Adrenal gland (tissue), 9 donors: ENCODE measurements at regions not wholly inside any gene's neighbourhood (a gene's known extent, or its start where the extent isn't known, plus 50 kb on each side); places are given as distances from the start of the nearest gene placed in this dataset.

Experiments used
- DNase-seq, 7 donors: peaks; one replicate each; pipeline ENCODE4 v3.0.0-alpha.2; 2019 to 2020
- H3K27ac ChIP-seq, 5 donors: fragments of 200-600 bp; sonication (generic) in 4 of 5; 1 replicate in 3 of 5; 2 replicates in 2 of 5; pipeline versions ENCODE4 v1.5.1 to v1.8.0; 2016 to 2020; ENCODE audit warnings: mild to moderate bottlenecking in 1 of 5
- H3K27me3 ChIP-seq: fragments of 200-600 bp; 2 replicates; pipeline ENCODE4 v1.8.0; 2021
- H3K36me3 ChIP-seq, 2 donors: fragments of 200-600 bp; replicated peaks in 1 of 2; 1 replicate in 1 of 2; 2 replicates in 1 of 2; pipeline versions ENCODE4 v1.5.1 to v1.8.0; 2018 to 2022
- H3K4me1 ChIP-seq, 2 donors: fragments of 200-600 bp; replicated peaks in 1 of 2; 1 replicate in 1 of 2; 2 replicates in 1 of 2; pipeline versions ENCODE4 v1.5.1 to v1.8.0; 2018 to 2021
- H3K4me3 ChIP-seq, 4 donors: fragments of 200-600 bp; sonication (generic) in 3 of 4; one replicate each; pipeline ENCODE4 v1.5.1; 2016 to 2018
- H3K9me3 ChIP-seq, 3 donors: fragments of 200-600 bp; sonication (generic) in 1 of 3; replicated peaks in 1 of 3; 1 replicate in 2 of 3; 2 replicates in 1 of 3; pipeline versions ENCODE4 v1.5.1 to v1.8.0; 2016 to 2021
- POLR2A ChIP-seq, 2 donors: fragments of 450-650 bp; IDR thresholded peaks; one replicate each; pipeline ENCODE4 v1.6.1; 2017; ENCODE audit warnings: antibody characterized with exemption in 2 of 2, mild to moderate bottlenecking in 2 of 2, moderate library complexity in 1 of 2
- WGBS, 4 donors: extraction: QIAGEN DNeasy Blood & Tissue Kit in 2 of 4; methylation state at CpG; one replicate each; pipeline versions ENCODE4 v1.1.5 to v1.1.7; 2013 to 2017; 5-methylcytosine and 5-hydroxymethylcytosine counted together
- intact Hi-C, 2 donors: fragments of 100-400 bp; cut with DNase I; formaldehyde crosslinking; loops; one replicate each; pipeline versions ENCODE4 v1.14.1 to v1.15.0; 2022 to 2023
- TF ChIP-seq, protein P1 (sequence below), 6 experiments: fragments of 450-650 bp in 4 of 6; fragments of 200-600 bp in 2 of 6; sonication (generic) in 1 of 6; IDR thresholded peaks; 1 replicate in 5 of 6; 2 replicates in 1 of 6; pipeline versions ENCODE4 v1.5.1 to v1.8.0; 2016 to 2021; ENCODE audit warnings: antibody characterized with exemption in 6 of 6, mild to moderate bottlenecking in 2 of 6, moderate library complexity in 1 of 6
- donor health status: healthy with polysubstance abuse.
- donor health status: Bipolar disorder and iron deficiency.
- donor health status: DM: yes; HTN: yes; CAD: no.
- donor health status: DM: no; HTN: no; CAD: no.
- donor health status: DM: no; HTN: no; CAD: no.

DNA sequence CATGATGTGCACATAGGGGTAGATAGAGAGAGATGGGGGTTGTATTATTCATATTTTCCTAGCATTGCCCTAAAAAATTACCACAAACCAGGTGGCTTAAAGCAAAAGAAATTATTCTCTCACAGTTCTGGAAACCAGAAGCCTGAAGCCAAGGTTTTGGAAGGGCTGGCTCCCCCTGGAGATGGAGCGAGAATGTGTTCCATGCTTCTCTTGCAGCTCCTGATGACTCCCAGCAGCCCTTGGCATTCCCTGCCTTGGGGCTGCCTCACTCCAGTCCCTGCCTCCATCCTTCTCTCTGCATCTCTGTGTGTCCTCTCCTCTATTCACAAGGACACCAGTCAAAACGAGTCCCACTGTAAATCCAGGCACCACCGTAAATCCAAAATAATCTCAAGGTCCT lies 91.5 kb upstream of the FAM174B start:
- Histone ChIP-seq H3K27ac (no peak overlapping the region), H3K36me3 (no peaks in the 10 kb centered on the region), H3K27me3 (no peaks in the 10 kb centered on the region), H3K9me3 (no peaks in the 10 kb centered on the region), H3K4me1 (no peaks in the 10 kb centered on the region), H3K4me3 (no peak overlapping the region)
- WGBS, 4 donors, result 77 to 87% (median 85%) methylated on average over 3 of the region's 3 CpGs
- TF ChIP-seq, protein P1, sequence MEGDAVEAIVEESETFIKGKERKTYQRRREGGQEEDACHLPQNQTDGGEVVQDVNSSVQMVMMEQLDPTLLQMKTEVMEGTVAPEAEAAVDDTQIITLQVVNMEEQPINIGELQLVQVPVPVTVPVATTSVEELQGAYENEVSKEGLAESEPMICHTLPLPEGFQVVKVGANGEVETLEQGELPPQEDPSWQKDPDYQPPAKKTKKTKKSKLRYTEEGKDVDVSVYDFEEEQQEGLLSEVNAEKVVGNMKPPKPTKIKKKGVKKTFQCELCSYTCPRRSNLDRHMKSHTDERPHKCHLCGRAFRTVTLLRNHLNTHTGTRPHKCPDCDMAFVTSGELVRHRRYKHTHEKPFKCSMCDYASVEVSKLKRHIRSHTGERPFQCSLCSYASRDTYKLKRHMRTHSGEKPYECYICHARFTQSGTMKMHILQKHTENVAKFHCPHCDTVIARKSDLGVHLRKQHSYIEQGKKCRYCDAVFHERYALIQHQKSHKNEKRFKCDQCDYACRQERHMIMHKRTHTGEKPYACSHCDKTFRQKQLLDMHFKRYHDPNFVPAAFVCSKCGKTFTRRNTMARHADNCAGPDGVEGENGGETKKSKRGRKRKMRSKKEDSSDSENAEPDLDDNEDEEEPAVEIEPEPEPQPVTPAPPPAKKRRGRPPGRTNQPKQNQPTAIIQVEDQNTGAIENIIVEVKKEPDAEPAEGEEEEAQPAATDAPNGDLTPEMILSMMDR (IDR thresholded peaks at IDR 0.05), result no peak
- TF ChIP-seq POLR2A (IDR thresholded peaks at IDR 0.05), result no peak
- intact Hi-C loops, result no loop called here
- DNase-seq, result no peak

DNA sequence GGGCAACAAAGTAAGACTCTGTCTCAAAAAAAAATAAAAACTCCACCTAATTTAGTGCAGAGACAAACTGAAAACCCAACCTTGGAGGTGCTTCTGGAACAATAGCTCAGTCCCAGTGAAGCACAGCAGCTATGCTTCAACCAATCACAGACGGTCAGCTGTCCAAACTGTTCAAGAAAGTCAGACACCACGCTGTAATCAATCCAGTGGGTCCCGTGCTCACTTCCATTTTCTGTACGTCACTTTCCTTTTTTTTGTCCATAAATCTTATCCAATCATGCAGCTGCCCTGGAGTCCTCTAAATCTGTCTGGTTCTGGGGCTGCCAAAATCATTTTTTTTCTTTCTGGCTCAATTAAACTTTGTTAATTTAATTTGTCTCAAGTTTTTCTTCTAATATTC lies 93.6 kb upstream of the FAM174B start:
- TF ChIP-seq, protein P1 (IDR thresholded peaks at IDR 0.05), result no peak
- no peak for TF ChIP-seq POLR2A (IDR thresholded peaks at IDR 0.05)
- no peaks in the 10 kb centered on the region for H3K27me3 ChIP-seq
- H3K9me3 ChIP-seq, result no peaks in the 10 kb centered on the region
- WGBS, 4 donors, result 59 to 79% (median 66%) methylated on average over 4 of the region's 4 CpGs
- no peak overlapping the region for H3K27ac ChIP-seq
- DNase-seq, result no peak
- no peaks in the 10 kb centered on the region for H3K4me1 ChIP-seq
- intact Hi-C loops, result no loop called here
- no peak overlapping the region for H3K4me3 ChIP-seq
- H3K36me3 ChIP-seq, result no peaks in the 10 kb centered on the region

DNA sequence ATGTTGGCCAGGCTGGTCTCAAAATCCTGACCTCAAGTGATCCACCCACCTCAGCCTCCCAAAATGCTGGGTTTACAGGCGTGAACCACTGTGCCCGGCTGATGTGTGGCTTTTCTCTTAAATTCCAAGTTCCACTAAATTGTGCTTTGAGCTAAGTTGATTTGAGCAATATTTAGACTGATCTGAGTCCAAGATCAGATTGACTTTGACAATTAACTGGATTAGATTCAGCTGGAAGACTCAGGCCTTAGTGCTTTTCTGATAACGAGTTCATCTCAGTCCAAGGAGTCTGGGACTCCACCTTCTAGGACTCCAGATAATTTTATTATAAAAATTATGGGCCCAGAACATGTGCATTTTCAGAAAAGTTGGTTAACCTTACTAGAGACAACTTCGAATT lies 94.4 kb upstream of the FAM174B start:
- no peak overlapping the region for H3K27ac ChIP-seq
- H3K9me3 ChIP-seq, result no peaks in the 10 kb centered on the region
- WGBS, 4 donors, result 47 to 75% (median 64%) methylated on average over 4 of the region's 4 CpGs
- TF ChIP-seq, protein P1 (IDR thresholded peaks at IDR 0.05), result no peak
- TF ChIP-seq POLR2A (IDR thresholded peaks at IDR 0.05), result no peak
- H3K4me3 ChIP-seq, result no peak overlapping the region
- no peaks in the 10 kb centered on the region for H3K36me3 ChIP-seq
- intact Hi-C loops, result no loop called here
- no peaks in the 10 kb centered on the region for H3K4me1 ChIP-seq
- H3K27me3 ChIP-seq, result no peaks in the 10 kb centered on the region
- no peak for DNase-seq

DNA sequence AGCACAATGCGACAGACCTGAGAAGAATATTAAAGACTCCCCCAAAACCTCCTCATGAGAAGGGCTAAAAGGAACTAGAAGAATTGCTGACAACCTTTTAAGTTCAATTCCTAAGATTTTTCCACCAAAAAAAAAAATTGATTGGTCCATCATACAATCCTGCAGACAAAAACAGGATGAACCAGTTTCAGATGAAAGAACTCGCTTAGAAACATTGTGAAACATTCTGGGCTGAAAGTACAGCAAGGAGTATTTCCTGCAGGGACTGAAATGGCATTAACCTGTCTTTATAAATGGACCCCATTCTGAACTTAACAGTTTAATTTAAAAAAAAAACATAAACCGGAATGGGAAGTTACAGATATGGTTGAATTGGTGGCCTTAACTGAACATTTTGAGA lies 96.0 kb upstream of the FAM174B start:
- TF ChIP-seq POLR2A (IDR thresholded peaks at IDR 0.05), result no peak
- TF ChIP-seq, protein P1 (IDR thresholded peaks at IDR 0.05), result no peak
- H3K27ac ChIP-seq, result no peak overlapping the region
- H3K27me3 ChIP-seq, result no peaks in the 10 kb centered on the region
- WGBS, 4 donors, result 91 to 95% (median 94%) methylated on average over 3 of the region's 3 CpGs
- H3K9me3 ChIP-seq, result no peaks in the 10 kb centered on the region
- intact Hi-C loops, result no loop called here
- no peak overlapping the region for H3K4me3 ChIP-seq
- no peaks in the 10 kb centered on the region for H3K4me1 ChIP-seq
- H3K36me3 ChIP-seq, result no peaks in the 10 kb centered on the region
- no peak for DNase-seq
